ENCODE measurements at regions not wholly inside any gene's neighbourhood (a gene's known extent, or its start where the extent isn't known, plus 50 kb on each side); places are given as distances from the start of the nearest gene placed in this dataset.

- no peak for TF ChIP-seq POLR2AphosphoS5 (IDR thresholded peaks at IDR 0.05; ENCODE audit: low read depth, low read length)
- no peak for TF ChIP-seq TAF1 (IDR thresholded peaks at IDR 0.05; ENCODE audit: borderline replicate concordance, low read depth, low read length)
- no peak for TF ChIP-seq POLR2A (IDR thresholded peaks at IDR 0.05; ENCODE audit: low read depth, low read length)
Measured at GRCh38 chr11:38296211-38296776, 1698.3 kb upstream of the RAG2 start.
